Left lung (tissue), 4 donors: ENCODE measurements at regions not wholly inside any gene's neighbourhood (a gene's known extent, or its start where the extent isn't known, plus 50 kb on each side); places are given as distances from the start of the nearest gene placed in this dataset.

Source experiments
- ATAC-seq: fragments of 200-7000 bp; cut with Tn5 transposase; one replicate; pipeline ENCODE4 v1.9.1; 2020; ENCODE audit warnings: moderate library complexity
- DNase-seq, 4 donors: peaks; one replicate each; pipeline ENCODE4 v3.0.0-alpha.2; 2013 to 2020
- H3K27ac ChIP-seq, 2 donors: fragments of 200-600 bp; sonication (generic) in 1 of 2; one replicate each; pipeline versions ENCODE4 v1.5.0 to v1.8.0; 2020 to 2021
- H3K27me3 ChIP-seq, 2 donors: fragments of 200-600 bp; sonication (generic) in 1 of 2; one replicate each; pipeline versions ENCODE4 v1.5.0 to v1.8.0; 2020 to 2021
- H3K36me3 ChIP-seq, 2 donors: fragments of 200-600 bp; sonication (generic) in 1 of 2; one replicate each; pipeline versions ENCODE4 v1.5.0 to v1.8.0; 2020 to 2021
- H3K4me1 ChIP-seq, 2 donors: fragments of 200-600 bp; one replicate each; pipeline ENCODE4 v1.8.0; 2021
- H3K4me3 ChIP-seq, 2 donors: fragments of 200-600 bp; sonication (generic) in 1 of 2; one replicate each; pipeline versions ENCODE4 v1.5.0 to v1.8.0; 2020 to 2021; ENCODE audit warnings: mild to moderate bottlenecking in 1 of 2
- H3K9me3 ChIP-seq, 2 donors: fragments of 200-600 bp; sonication (generic) in 1 of 2; one replicate each; pipeline versions ENCODE4 v1.5.0 to v1.8.0; 2020 to 2021
- CTCF ChIP-seq, 2 donors: fragments of 200-600 bp; sonication (generic) in 1 of 2; IDR thresholded peaks; one replicate each; pipeline versions ENCODE4 v1.5.0 to v1.8.0; 2021; ENCODE audit warnings: antibody characterized with exemption in 2 of 2
- intact Hi-C, 2 donors: fragments of 100-400 bp; cut with DNase I; formaldehyde crosslinking; loops; one replicate each; pipeline versions ENCODE4 v1.11.2 to v1.14.2; 2022
- donor health status: DM: no; HTN: yes; CAD: no.
- donor health status: DM: no; HTN: no; CAD: no.

GRCh38 chr1:244269169-244269568 lies 182.5 kb downstream of the ADSS2 start:
- no peak for ATAC-seq
- intact Hi-C loops: no loop called here

GRCh38 chr1:244271004-244271403 lies 180.7 kb downstream of the ADSS2 start:
- H3K9me3 ChIP-seq: peaks cover 0 to 7% of the 10 kb centered on the region in 2 donors
- H3K4me1 ChIP-seq: peaks cover 0 to 17% of the 10 kb centered on the region in 2 donors
- H3K27ac ChIP-seq: no peak overlapping the region
- no peak overlapping the region for H3K4me3 ChIP-seq
- DNase-seq (no peak), ATAC-seq (no peak)
- intact Hi-C loops: loop anchor here in 1 of 2 donors (5.0 kb wide), 1 partner anchor 929 kb away; no protein-coding TSS in a partner anchor
- no peaks in the 10 kb centered on the region for H3K36me3 ChIP-seq
- TF ChIP-seq CTCF (IDR thresholded peaks at IDR 0.05): no peak
- no peaks in the 10 kb centered on the region for H3K27me3 ChIP-seq

More at GRCh38 chr1:244269169-244269568, 182.5 kb downstream of the ADSS2 start:
- H3K9me3 ChIP-seq: peaks cover 0 to 7% of the 10 kb centered on the region in 2 donors
- H3K4me1 ChIP-seq: peaks cover 0 to 17% of the 10 kb centered on the region in 2 donors
- no peak for DNase-seq
- no peak for TF ChIP-seq CTCF (IDR thresholded peaks at IDR 0.05)
- no peak overlapping the region for H3K4me3 ChIP-seq
- H3K27ac ChIP-seq: no peak overlapping the region
- H3K27me3 ChIP-seq: no peaks in the 10 kb centered on the region
- no peaks in the 10 kb centered on the region for H3K36me3 ChIP-seq

- no peaks in the 10 kb centered on the region for H3K36me3 ChIP-seq
- ATAC-seq (no peak), DNase-seq (no peak)
- no peaks in the 10 kb centered on the region for H3K27me3 ChIP-seq
- no peak overlapping the region for H3K27ac ChIP-seq
- H3K9me3 ChIP-seq: peaks cover 0 to 7% of the 10 kb centered on the region in 2 donors
- H3K4me3 ChIP-seq: no peak overlapping the region
- no peak for TF ChIP-seq CTCF (IDR thresholded peaks at IDR 0.05)
- intact Hi-C loops: loop anchor here in 1 of 2 donors (5.0 kb wide), 1 partner anchor 929 kb away; no protein-coding TSS in a partner anchor
- peaks cover 0 to 17% of the 10 kb centered on the region in 2 donors for H3K4me1 ChIP-seq
Measured at GRCh38 chr1:244271691-244272308, 179.9 kb downstream of the ADSS2 start.

- peak overlapping the region in 1 of 2 donors; percentile 20 for H3K27ac ChIP-seq
- no peak overlapping the region for H3K4me3 ChIP-seq
- peaks cover 0 to 7% of the 10 kb centered on the region in 2 donors for H3K9me3 ChIP-seq
- peaks cover 0 to 17% of the 10 kb centered on the region in 2 donors for H3K4me1 ChIP-seq
- intact Hi-C loops: loop anchor here in 1 of 2 donors (5.0 kb wide), 1 partner anchor 930 kb away; no protein-coding TSS in a partner anchor
- ATAC-seq: peak; percentile 98
- peak in 2 of 4 donors; percentile 76 to 88 for DNase-seq
- H3K27me3 ChIP-seq: no peaks in the 10 kb centered on the region
- peak; percentile 84 to 89 for TF ChIP-seq CTCF (IDR thresholded peaks at IDR 0.05)
- no peaks in the 10 kb centered on the region for H3K36me3 ChIP-seq
Measured at GRCh38 chr1:244272471-244273261, 179.0 kb downstream of the ADSS2 start.
